ENCODE measurements at regions not wholly inside any gene's neighbourhood (a gene's known extent, or its start where the extent isn't known, plus 50 kb on each side); places are given as distances from the start of the nearest gene placed in this dataset.

DNA sequence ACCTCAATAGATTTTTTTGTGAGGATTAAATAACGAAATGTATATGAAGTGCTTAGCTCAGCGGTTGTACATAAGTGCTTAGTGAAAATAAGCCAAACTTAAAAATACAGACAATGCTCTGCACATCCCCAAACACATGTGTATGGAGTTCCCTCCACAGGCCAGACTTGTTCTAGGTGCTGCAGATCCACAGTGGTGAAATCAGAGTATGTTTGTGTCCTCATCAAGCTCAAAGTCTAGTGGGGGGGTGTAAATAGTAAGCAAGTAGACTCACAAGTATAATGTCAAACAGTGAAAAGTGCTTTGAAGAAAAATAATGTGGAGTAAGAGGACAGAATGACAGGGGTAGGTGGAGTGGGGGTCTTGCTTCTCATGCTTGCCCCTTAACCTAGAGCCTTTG, 157.4 kb upstream of the SPRY4 start:
- TF ChIP-seq, protein P1, sequence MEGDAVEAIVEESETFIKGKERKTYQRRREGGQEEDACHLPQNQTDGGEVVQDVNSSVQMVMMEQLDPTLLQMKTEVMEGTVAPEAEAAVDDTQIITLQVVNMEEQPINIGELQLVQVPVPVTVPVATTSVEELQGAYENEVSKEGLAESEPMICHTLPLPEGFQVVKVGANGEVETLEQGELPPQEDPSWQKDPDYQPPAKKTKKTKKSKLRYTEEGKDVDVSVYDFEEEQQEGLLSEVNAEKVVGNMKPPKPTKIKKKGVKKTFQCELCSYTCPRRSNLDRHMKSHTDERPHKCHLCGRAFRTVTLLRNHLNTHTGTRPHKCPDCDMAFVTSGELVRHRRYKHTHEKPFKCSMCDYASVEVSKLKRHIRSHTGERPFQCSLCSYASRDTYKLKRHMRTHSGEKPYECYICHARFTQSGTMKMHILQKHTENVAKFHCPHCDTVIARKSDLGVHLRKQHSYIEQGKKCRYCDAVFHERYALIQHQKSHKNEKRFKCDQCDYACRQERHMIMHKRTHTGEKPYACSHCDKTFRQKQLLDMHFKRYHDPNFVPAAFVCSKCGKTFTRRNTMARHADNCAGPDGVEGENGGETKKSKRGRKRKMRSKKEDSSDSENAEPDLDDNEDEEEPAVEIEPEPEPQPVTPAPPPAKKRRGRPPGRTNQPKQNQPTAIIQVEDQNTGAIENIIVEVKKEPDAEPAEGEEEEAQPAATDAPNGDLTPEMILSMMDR (conservative IDR thresholded peaks at IDR 0.05; ENCODE audit: low read length): no peak
- no peak for TF ChIP-seq EZH2phosphoT487 (IDR thresholded peaks at IDR 0.05; ENCODE audit: borderline replicate concordance)

Data from Loucy (cell line).